ENCODE measurements at regions not wholly inside any gene's neighbourhood (a gene's known extent, or its start where the extent isn't known, plus 50 kb on each side); places are given as distances from the start of the nearest gene placed in this dataset.
"Not testable (repeated sequence)": the region's sequence is repeated elsewhere in the genome, so short reads cannot be mapped to it uniquely, and the experiment has no call there.

GRCh38 chr3:195969838-195970776 is 61.8 kb upstream of the TNK2 start:
- H3K9ac ChIP-seq (ENCODE audit: low read length); H3K4me3 ChIP-seq (ENCODE audit: low read depth in 1 of 2, low read length in 2 of 2); H3K4me1 ChIP-seq (ENCODE audit: insufficient read depth, low read length); H3K27ac ChIP-seq (ENCODE audit: low read depth, low read length); H3K27me3 ChIP-seq (ENCODE audit: control insufficient read depth in 1 of 2, insufficient read depth in 2 of 2, low read length in 2 of 2); H3K9me3 ChIP-seq (ENCODE audit: low read length): not testable (repeated sequence)
- H3K36me3 ChIP-seq (ENCODE audit: insufficient read depth, low read length), result peaks cover 31% of the 10 kb centered on the region

GRCh38 chr3:195969341-195969740 is 61.0 kb upstream of the TNK2 start:
- not testable (repeated sequence) for H3K4me1 ChIP-seq (ENCODE audit: insufficient read depth, low read length); H3K4me3 ChIP-seq (ENCODE audit: low read depth in 1 of 2, low read length in 2 of 2); H3K27ac ChIP-seq (ENCODE audit: low read depth, low read length); H3K9ac ChIP-seq (ENCODE audit: low read length); H3K9me3 ChIP-seq (ENCODE audit: low read length); H3K27me3 ChIP-seq (ENCODE audit: control insufficient read depth in 1 of 2, insufficient read depth in 2 of 2, low read length in 2 of 2)
- peaks cover 28% of the 10 kb centered on the region for H3K36me3 ChIP-seq (ENCODE audit: insufficient read depth, low read length)

- peaks cover 21% of the 10 kb centered on the region for H3K36me3 ChIP-seq (ENCODE audit: insufficient read depth, low read length)
- not testable (repeated sequence) for H3K27ac ChIP-seq (ENCODE audit: low read depth, low read length); H3K27me3 ChIP-seq (ENCODE audit: control insufficient read depth in 1 of 2, insufficient read depth in 2 of 2, low read length in 2 of 2); H3K9me3 ChIP-seq (ENCODE audit: low read length); H3K4me1 ChIP-seq (ENCODE audit: insufficient read depth, low read length); H3K4me3 ChIP-seq (ENCODE audit: low read depth in 1 of 2, low read length in 2 of 2); H3K9ac ChIP-seq (ENCODE audit: low read length)
Measured at GRCh38 chr3:195968104-195968503, 59.8 kb upstream of the TNK2 start.

GRCh38 chr3:195967387-195967720 is 59.0 kb upstream of the TNK2 start:
- H3K36me3 ChIP-seq (ENCODE audit: insufficient read depth, low read length), result peaks cover 21% of the 10 kb centered on the region
- not testable (repeated sequence) for H3K27me3 ChIP-seq (ENCODE audit: control insufficient read depth in 1 of 2, insufficient read depth in 2 of 2, low read length in 2 of 2); H3K9ac ChIP-seq (ENCODE audit: low read length); H3K27ac ChIP-seq (ENCODE audit: low read depth, low read length); H3K9me3 ChIP-seq (ENCODE audit: low read length); H3K4me1 ChIP-seq (ENCODE audit: insufficient read depth, low read length); H3K4me3 ChIP-seq (ENCODE audit: low read depth in 1 of 2, low read length in 2 of 2)

DNA sequence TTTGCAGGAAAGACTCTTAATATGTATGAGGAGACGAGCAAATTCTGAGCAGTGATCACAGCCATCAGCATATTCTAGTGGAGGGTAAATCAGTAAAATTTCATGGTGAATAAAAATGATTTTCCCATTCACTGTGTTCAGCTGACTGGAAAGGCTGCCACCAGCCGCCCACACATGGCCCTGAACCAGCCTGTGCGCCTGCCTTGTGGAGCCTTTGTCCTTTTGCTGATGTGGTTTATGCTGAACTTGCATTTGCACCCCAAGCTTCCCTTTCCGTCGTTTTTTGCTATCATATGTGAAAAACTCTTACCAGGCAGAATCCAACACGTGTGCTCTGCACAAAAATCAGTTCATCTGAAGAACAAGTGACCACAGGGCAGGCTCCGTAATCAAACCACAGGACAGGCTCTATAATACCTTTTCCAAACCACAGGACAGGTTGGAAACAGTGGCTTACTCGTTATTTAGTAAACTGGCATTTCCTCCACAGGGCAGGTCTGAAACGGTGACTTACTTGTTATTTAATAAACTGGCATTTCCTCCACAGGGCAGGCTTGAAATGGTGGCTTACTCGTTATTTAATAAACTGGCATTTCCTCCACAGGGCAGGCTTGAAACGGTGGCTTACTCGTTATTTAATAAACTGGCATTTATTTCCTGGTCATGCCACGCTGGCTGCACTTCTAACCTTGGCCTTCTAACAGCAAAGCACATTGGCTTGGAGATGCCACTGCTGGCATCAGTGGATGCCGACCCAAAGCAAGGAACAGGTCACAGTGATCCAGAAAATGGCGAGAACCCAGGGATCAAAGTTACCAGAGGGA is 58.4 kb upstream of the TNK2 start:
- H3K4me3 ChIP-seq (ENCODE audit: low read depth in 1 of 2, low read length in 2 of 2); H3K27me3 ChIP-seq (ENCODE audit: control insufficient read depth in 1 of 2, insufficient read depth in 2 of 2, low read length in 2 of 2); H3K4me1 ChIP-seq (ENCODE audit: insufficient read depth, low read length); H3K27ac ChIP-seq (ENCODE audit: low read depth, low read length); H3K9ac ChIP-seq (ENCODE audit: low read length); H3K9me3 ChIP-seq (ENCODE audit: low read length): not testable (repeated sequence)
- peaks cover 21% of the 10 kb centered on the region for H3K36me3 ChIP-seq (ENCODE audit: insufficient read depth, low read length)

DNA sequence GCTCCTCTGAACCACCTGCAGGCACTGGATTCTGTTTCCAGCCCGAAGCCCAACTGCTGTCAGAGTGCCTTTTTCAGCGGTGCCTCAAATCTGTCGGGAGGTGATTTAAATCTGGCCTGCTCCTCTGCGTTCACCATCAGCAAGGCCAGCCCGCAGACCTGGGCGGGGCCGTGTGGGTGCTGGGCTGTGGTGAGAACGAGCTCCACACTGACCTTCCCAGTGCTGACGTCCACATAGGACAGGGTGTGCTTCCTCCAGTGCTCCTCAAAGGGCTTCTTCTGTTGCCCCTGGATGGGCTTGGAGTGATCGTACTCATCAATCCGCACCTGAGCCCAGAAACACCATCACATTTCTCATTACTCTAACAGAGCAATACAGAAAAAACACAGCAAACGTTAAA is 56.9 kb upstream of the TNK2 start:
- not testable (repeated sequence) for H3K9ac ChIP-seq (ENCODE audit: low read length); H3K4me3 ChIP-seq (ENCODE audit: low read depth in 1 of 2, low read length in 2 of 2); H3K4me1 ChIP-seq (ENCODE audit: insufficient read depth, low read length); H3K27ac ChIP-seq (ENCODE audit: low read depth, low read length); H3K9me3 ChIP-seq (ENCODE audit: low read length); H3K27me3 ChIP-seq (ENCODE audit: control insufficient read depth in 1 of 2, insufficient read depth in 2 of 2, low read length in 2 of 2)
- H3K36me3 ChIP-seq (ENCODE audit: insufficient read depth, low read length), result peaks cover 10% of the 10 kb centered on the region

- H3K27ac ChIP-seq (ENCODE audit: low read depth, low read length); H3K4me3 ChIP-seq (ENCODE audit: low read depth in 1 of 2, low read length in 2 of 2); H3K36me3 ChIP-seq (ENCODE audit: insufficient read depth, low read length): not testable (repeated sequence)
Measured at GRCh38 chr3:195964318-195965107, 56.2 kb upstream of the TNK2 start.

DNA sequence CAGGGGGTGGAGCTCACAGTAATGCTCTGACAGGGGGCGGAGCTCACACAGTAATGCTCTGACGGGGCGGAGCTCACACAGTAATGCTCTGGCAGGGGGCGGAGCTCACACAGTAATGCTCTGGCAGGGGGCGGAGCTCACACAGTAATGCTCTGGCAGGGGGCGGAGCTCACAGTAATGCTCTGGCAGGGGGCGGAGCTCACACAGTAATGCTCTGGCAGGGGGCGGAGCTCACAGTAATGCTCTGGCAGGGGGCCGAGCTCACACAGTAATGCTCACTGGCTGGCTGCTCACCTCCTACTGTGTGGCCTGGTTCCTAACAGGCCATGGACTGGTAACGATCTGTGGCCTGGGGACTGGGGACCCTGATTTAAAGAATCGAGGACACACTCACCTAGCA is 53.9 kb upstream of the TNK2 start:
- not testable (repeated sequence) for H3K4me1 ChIP-seq (ENCODE audit: insufficient read depth, low read length); H3K9ac ChIP-seq (ENCODE audit: low read length); H3K27ac ChIP-seq (ENCODE audit: low read depth, low read length); H3K9me3 ChIP-seq (ENCODE audit: low read length); H3K27me3 ChIP-seq (ENCODE audit: control insufficient read depth in 1 of 2, insufficient read depth in 2 of 2, low read length in 2 of 2); H3K36me3 ChIP-seq (ENCODE audit: insufficient read depth, low read length); H3K4me3 ChIP-seq (ENCODE audit: low read depth in 1 of 2, low read length in 2 of 2)

More at GRCh38 chr3:195964318-195965107, 56.2 kb upstream of the TNK2 start:
- not testable (repeated sequence) for H3K27me3 ChIP-seq (ENCODE audit: control insufficient read depth in 1 of 2, insufficient read depth in 2 of 2, low read length in 2 of 2); H3K4me1 ChIP-seq (ENCODE audit: insufficient read depth, low read length); H3K9me3 ChIP-seq (ENCODE audit: low read length); H3K9ac ChIP-seq (ENCODE audit: low read length)

DNA sequence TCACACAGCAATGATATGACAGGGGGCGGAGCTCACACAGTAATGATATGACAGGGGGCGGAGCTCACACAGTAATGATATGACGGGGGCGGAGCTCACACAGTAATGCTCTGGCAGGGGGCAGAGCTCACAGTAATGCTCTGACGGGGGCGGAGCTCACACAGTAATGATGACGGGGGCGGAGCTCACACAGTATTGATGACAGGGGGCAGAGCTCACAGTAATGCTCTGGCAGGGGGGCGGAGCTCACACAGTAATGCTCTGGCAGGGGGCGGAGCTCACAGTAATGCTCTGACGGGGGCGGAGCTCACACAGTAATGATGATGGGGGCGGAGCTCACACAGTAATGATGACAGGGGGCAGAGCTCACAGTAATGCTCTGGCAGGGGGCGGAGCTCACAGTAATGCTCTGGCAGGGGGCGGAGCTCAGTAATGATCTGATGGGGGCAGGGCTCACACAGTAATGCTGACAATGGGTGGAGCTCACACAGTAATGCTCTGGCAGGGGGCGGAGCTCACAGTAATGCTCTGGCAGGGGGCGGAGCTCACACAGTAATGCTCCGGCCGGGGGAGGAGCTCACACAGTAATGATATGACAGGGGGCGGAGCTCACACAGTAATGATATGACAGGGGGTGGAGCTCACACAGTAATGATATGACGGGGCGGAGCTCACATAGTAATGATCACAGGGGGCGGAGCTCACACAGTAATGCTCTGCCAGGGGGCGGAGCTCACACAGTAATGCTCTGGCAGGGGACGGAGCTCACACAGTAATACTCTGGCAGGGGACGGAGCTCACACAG is 52.8 kb upstream of the TNK2 start:
- H3K27me3 ChIP-seq (ENCODE audit: control insufficient read depth in 1 of 2, insufficient read depth in 2 of 2, low read length in 2 of 2); H3K36me3 ChIP-seq (ENCODE audit: insufficient read depth, low read length); H3K4me3 ChIP-seq (ENCODE audit: low read depth in 1 of 2, low read length in 2 of 2); H3K9ac ChIP-seq (ENCODE audit: low read length); H3K9me3 ChIP-seq (ENCODE audit: low read length); H3K4me1 ChIP-seq (ENCODE audit: insufficient read depth, low read length); H3K27ac ChIP-seq (ENCODE audit: low read depth, low read length): not testable (repeated sequence)

- H3K9me3 ChIP-seq (ENCODE audit: low read length); H3K36me3 ChIP-seq (ENCODE audit: insufficient read depth, low read length); H3K4me1 ChIP-seq (ENCODE audit: insufficient read depth, low read length); H3K4me3 ChIP-seq (ENCODE audit: low read depth in 1 of 2, low read length in 2 of 2); H3K9ac ChIP-seq (ENCODE audit: low read length); H3K27me3 ChIP-seq (ENCODE audit: control insufficient read depth in 1 of 2, insufficient read depth in 2 of 2, low read length in 2 of 2); H3K27ac ChIP-seq (ENCODE audit: low read depth, low read length): not testable (repeated sequence)
Measured at GRCh38 chr3:195960164-195960563, 51.8 kb upstream of the TNK2 start.
